IMR-90 (cell line): ENCODE measurements at regions not wholly inside any gene's neighbourhood (a gene's known extent, or its start where the extent isn't known, plus 50 kb on each side); places are given as distances from the start of the nearest gene placed in this dataset.

Source experiments
- ATAC-seq: fragments of 200-7000 bp; cut with Tn5 transposase; 2 replicates; pipeline ENCODE4 v1.9.1; 2020; ENCODE audit warnings: low read depth, mild to moderate bottlenecking, moderate library complexity
- BruUV-seq: library from RNA; stranded (reverse); fragments of 400-500 nt; replicated peaks from 2 replicates; lab custom pipeline; 2021; lab: Mats Ljungman, UMichigan
- CTCF ChIA-PET: fragments of 300-600 bp; formaldehyde crosslinking; extraction: SDS; loops from one replicate; lab custom pipeline; 2021; ENCODE audit warnings: antibody characterized with exemption; lab: Yijun Ruan, JAX
- POLR2A ChIA-PET: fragments of 300-600 bp; sonication (Branson Sonifier 250); formaldehyde crosslinking; loops from one replicate; lab custom pipeline; 2022; ENCODE audit warnings: antibody characterized with exemption; ENCODE audit not compliant: unreplicated experiment; lab: Charles Lee
- DNase-seq: peaks from one replicate; pipeline ENCODE4 v3.0.0; 2013
- H2AFZ ChIP-seq: replicated peaks from 2 replicates; pipeline ENCODE3; 2013; ENCODE audit warnings: low read length, mild to moderate bottlenecking; ENCODE audit not compliant: poor library complexity
- H2AK5ac ChIP-seq: 2 replicates; pipeline ENCODE4 v1.6.1; 2013; ENCODE audit warnings: low read depth, low read length, inconsistent platforms
- H2AK9ac ChIP-seq: replicated peaks from 2 replicates; pipeline ENCODE3; 2013; ENCODE audit warnings: mild to moderate bottlenecking, low read depth, low read length, moderate library complexity; ENCODE audit not compliant: poor library complexity
- H2BK120ac ChIP-seq: 2 replicates; pipeline ENCODE4 v1.6.1; 2013; ENCODE audit warnings: low read depth, low read length, inconsistent platforms
- H2BK15ac ChIP-seq: 3 replicates; pipeline ENCODE4 v1.6.1; 2013; ENCODE audit warnings: low read depth, low read length, inconsistent platforms
- H2BK20ac ChIP-seq: 2 replicates; pipeline ENCODE4 v1.6.1; 2013; ENCODE audit warnings: low read depth, mild to moderate bottlenecking, inconsistent platforms, low read length, moderate library complexity
- H2BK5ac ChIP-seq: 2 replicates; pipeline ENCODE4 v1.6.1; 2013; ENCODE audit warnings: mild to moderate bottlenecking, low read depth, low read length, inconsistent platforms; ENCODE audit not compliant: poor library complexity, severe bottlenecking
- H3K14ac ChIP-seq: replicated peaks from 2 replicates; pipeline ENCODE4 v1.6.1; 2013; ENCODE audit warnings: low read depth, low read length, inconsistent platforms
- H3K18ac ChIP-seq: 2 replicates; pipeline ENCODE4 v1.6.1; 2013; ENCODE audit warnings: low read depth, low read length, control low read depth
- H3K23ac ChIP-seq: 2 replicates; pipeline ENCODE4 v1.6.1; 2013; ENCODE audit warnings: low read depth, low read length, inconsistent platforms
- H3K27ac ChIP-seq: 2 replicates; pipeline ENCODE4 v1.5.1; 2013; ENCODE audit warnings: mild to moderate bottlenecking, control low read depth, low read length; ENCODE audit not compliant: insufficient read depth
- H3K27me3 ChIP-seq: 2 replicates; pipeline ENCODE4 v1.6.1; 2013; ENCODE audit warnings: low read length; ENCODE audit not compliant: control insufficient read depth, insufficient read depth
- H3K36me3 ChIP-seq: 2 replicates; pipeline ENCODE4 v1.6.1; 2013; ENCODE audit warnings: low read length, mixed read lengths; ENCODE audit not compliant: control insufficient read depth, insufficient read depth
- H3K4ac ChIP-seq: 2 replicates; pipeline ENCODE4 v1.6.1; 2013; ENCODE audit warnings: low read depth, low read length, inconsistent platforms
- H3K4me1 ChIP-seq: 2 replicates; pipeline ENCODE4 v1.6.1; 2013; ENCODE audit warnings: low read length, mixed read lengths; ENCODE audit not compliant: control insufficient read depth, insufficient read depth
- H3K4me2 ChIP-seq: 2 replicates; pipeline ENCODE4 v1.6.1; 2013; ENCODE audit warnings: low read depth, mild to moderate bottlenecking, control low read depth, low read length, moderate library complexity
- H3K4me3 ChIP-seq: 2 replicates; pipeline ENCODE4 v1.5.1; 2013; ENCODE audit warnings: low read depth, mild to moderate bottlenecking, control low read depth, low read length, moderate library complexity; ENCODE audit not compliant: insufficient read depth
- H3K56ac ChIP-seq: 2 replicates; pipeline ENCODE4 v1.6.1; 2013; ENCODE audit warnings: low read length, inconsistent platforms; ENCODE audit not compliant: insufficient read depth; ENCODE audit errors: extremely low read depth
- H3K79me1 ChIP-seq, 2 experiments: 2 replicates each; pipeline ENCODE4 v1.6.1; 2013; ENCODE audit warnings: low read length in 2 of 2, inconsistent platforms in 1 of 2, low read depth in 1 of 2
- H3K9ac ChIP-seq: 2 replicates; pipeline ENCODE4 v1.6.1; 2013; ENCODE audit warnings: low read depth, low read length, control low read depth
- H3K9me1 ChIP-seq: 2 replicates; pipeline ENCODE4 v1.6.1; 2013; ENCODE audit warnings: low read length, inconsistent platforms; ENCODE audit not compliant: insufficient read depth
- H3K9me3 ChIP-seq: 2 replicates; pipeline ENCODE4 v1.6.1; 2013; ENCODE audit warnings: low read length; ENCODE audit not compliant: control insufficient read depth, insufficient read depth
- H4K20me1 ChIP-seq: 2 replicates; pipeline ENCODE4 v1.6.1; 2013; ENCODE audit warnings: low read length, inconsistent platforms; ENCODE audit not compliant: insufficient read depth
- H4K5ac ChIP-seq: 2 replicates; pipeline ENCODE4 v1.6.1; 2013; ENCODE audit warnings: mild to moderate bottlenecking, low read depth, low read length, control low read depth
- H4K8ac ChIP-seq, 2 experiments: 2 replicates each; pipeline ENCODE4 v1.6.1; 2013; ENCODE audit warnings: low read depth in 2 of 2, low read length in 2 of 2, control low read depth in 1 of 2, inconsistent platforms in 1 of 2
- H4K91ac ChIP-seq: 2 replicates; pipeline ENCODE4 v1.6.1; 2013; ENCODE audit warnings: low read depth, low read length, inconsistent platforms; ENCODE audit not compliant: insufficient read depth
- BHLHE40 ChIP-seq: fragments of 150-350 bp; IDR thresholded peaks from 2 replicates; pipeline ENCODE4 v1.6.1; 2016; ENCODE audit warnings: mild to moderate bottlenecking, low read depth, low read length
- CEBPB ChIP-seq: IDR thresholded peaks from 2 replicates; pipeline ENCODE4 v1.6.1; 2012; ENCODE audit warnings: low read depth, low read length, improper control_type of control experiment
- CHD1 ChIP-seq: IDR thresholded peaks from 2 replicates; pipeline ENCODE4 v1.6.1; 2012; ENCODE audit warnings: low read depth, low read length, improper control_type of control experiment
- CTCF ChIP-seq: conservative IDR thresholded peaks from 2 replicates; pipeline ENCODE4 v1.5.1; 2012; ENCODE audit warnings: mild to moderate bottlenecking, low read depth, low read length, improper control_type of control experiment
- FOS ChIP-seq: fragments of 150-350 bp; IDR thresholded peaks from 2 replicates; pipeline ENCODE4 v1.6.1; 2016; ENCODE audit warnings: low read depth, low read length
- MAFK ChIP-seq: IDR thresholded peaks from 2 replicates; pipeline ENCODE4 v1.6.1; 2012; ENCODE audit warnings: low read depth, low read length, improper control_type of control experiment
- MXI1 ChIP-seq: IDR thresholded peaks from 2 replicates; pipeline ENCODE4 v1.6.1; 2012; ENCODE audit warnings: low read depth, mild to moderate bottlenecking, low read length, moderate library complexity, borderline replicate concordance
- NFE2L2 ChIP-seq: fragments of 150-350 bp; IDR thresholded peaks from 2 replicates; pipeline ENCODE4 v1.6.1; 2016; ENCODE audit warnings: low read depth, mild to moderate bottlenecking, low read length
- RAD21 ChIP-seq: IDR thresholded peaks from 2 replicates; pipeline ENCODE4 v1.6.1; 2012; ENCODE audit warnings: low read length, improper control_type of control experiment
- RCOR1 ChIP-seq: IDR thresholded peaks from 2 replicates; pipeline ENCODE4 v1.6.1; 2012; ENCODE audit warnings: mild to moderate bottlenecking, low read length, improper control_type of control experiment; ENCODE audit not compliant: insufficient replicate concordance
- SMC3 ChIP-seq: fragments of 150-350 bp; IDR thresholded peaks from 2 replicates; pipeline ENCODE4 v1.6.1; 2016; ENCODE audit warnings: low read depth, mild to moderate bottlenecking, antibody characterized with exemption, low read length, moderate library complexity
- USF2 ChIP-seq: fragments of 150-350 bp; IDR thresholded peaks from 2 replicates; pipeline ENCODE4 v1.6.1; 2017; ENCODE audit warnings: mild to moderate bottlenecking, antibody characterized with exemption, low read length, low read depth
- WGBS, 2 experiments: methylation state at CpG; one replicate each; pipeline versions ENCODE4 v1.1.5 to v1.1.7; 2013; ENCODE audit warnings: missing lambda C conversion rate in 2 of 2; ENCODE audit not compliant: insufficient read length in 1 of 2; ENCODE audit errors: extremely low coverage in 2 of 2; 5-methylcytosine and 5-hydroxymethylcytosine counted together
- dilution Hi-C: fragments of 300-500 bp; cut with HindIII; formaldehyde crosslinking; loops from one replicate; pipeline ENCODE4 v1.14.3; 2018; ENCODE audit warnings: low sequenced_read_pairs; ENCODE audit not compliant: unreplicated experiment
- in situ Hi-C: fragments of 300-500 bp; cut with MboI; formaldehyde crosslinking; loops from 3 replicates; pipeline ENCODE4 v1.14.3; 2019; ENCODE audit warnings: low sequenced_read_pairs, inconsistent platforms, mixed read lengths
- intact Hi-C: fragments of 100-400 bp; cut with micrococcal nuclease; formaldehyde crosslinking; loops from 2 replicates; pipeline ENCODE4 v1.10.0; 2022

GRCh38 chr1:90413519-90413918 is 303.6 kb downstream of the BARHL2 start:
- H3K4ac ChIP-seq: no peak overlapping the region
- H2BK20ac ChIP-seq: no peak overlapping the region
- H2AK5ac ChIP-seq: no peak overlapping the region
- no peak overlapping the region for H3K14ac ChIP-seq
- CTCF ChIA-PET: no interaction called here
- H4K91ac ChIP-seq: no peak overlapping the region
- H2BK120ac ChIP-seq: no peak overlapping the region
- no CpG with 5 or more reads among the region's 3 CpGs for WGBS, 2 experiments
- H3K27ac ChIP-seq: no peak overlapping the region
- H3K27me3 ChIP-seq: no peaks in the 10 kb centered on the region
- no peaks in the 10 kb centered on the region for H3K36me3 ChIP-seq
- ATAC-seq (no peak), DNase-seq (no peak)
- H2BK15ac ChIP-seq: no peak overlapping the region
- no peaks in the 10 kb centered on the region for H4K20me1 ChIP-seq
- H3K4me2 ChIP-seq: no peak overlapping the region
- POLR2A ChIA-PET: no interaction called here
- dilution Hi-C loops (no loop called here), intact Hi-C loops (no loop called here), in situ Hi-C loops (no loop called here)
- H4K5ac ChIP-seq: no peak overlapping the region
- no peak overlapping the region for H4K8ac ChIP-seq
- no TSS peak for BruUV-seq
- H3K9me1 ChIP-seq: no peaks in the 10 kb centered on the region
- no peaks in the 10 kb centered on the region for H3K4me1 ChIP-seq
- H3K9ac ChIP-seq: no peak overlapping the region
- TF ChIP-seq USF2 (no peak), BHLHE40 (no peak), MAFK (no peak), SMC3 (no peak), CTCF (no peak), MXI1 (no peak), CEBPB (no peak), RCOR1 (no peak), RAD21 (no peak), CHD1 (no peak), NFE2L2 (no peak), FOS (no peak)
- no peak overlapping the region for H3K23ac ChIP-seq
- H3K56ac ChIP-seq: no peak overlapping the region
- H2AK9ac ChIP-seq: no peak overlapping the region
- no peak overlapping the region for H2AFZ ChIP-seq
- no peak overlapping the region for H3K4me3 ChIP-seq
- no peaks in the 10 kb centered on the region for H3K79me1 ChIP-seq
- H3K9me3 ChIP-seq: no peaks in the 10 kb centered on the region
- no peak overlapping the region for H3K18ac ChIP-seq
- H2BK5ac ChIP-seq: no peak overlapping the region
